ENCODE measurements at regions not wholly inside any gene's neighbourhood (a gene's known extent, or its start where the extent isn't known, plus 50 kb on each side); places are given as distances from the start of the nearest gene placed in this dataset.

DNA sequence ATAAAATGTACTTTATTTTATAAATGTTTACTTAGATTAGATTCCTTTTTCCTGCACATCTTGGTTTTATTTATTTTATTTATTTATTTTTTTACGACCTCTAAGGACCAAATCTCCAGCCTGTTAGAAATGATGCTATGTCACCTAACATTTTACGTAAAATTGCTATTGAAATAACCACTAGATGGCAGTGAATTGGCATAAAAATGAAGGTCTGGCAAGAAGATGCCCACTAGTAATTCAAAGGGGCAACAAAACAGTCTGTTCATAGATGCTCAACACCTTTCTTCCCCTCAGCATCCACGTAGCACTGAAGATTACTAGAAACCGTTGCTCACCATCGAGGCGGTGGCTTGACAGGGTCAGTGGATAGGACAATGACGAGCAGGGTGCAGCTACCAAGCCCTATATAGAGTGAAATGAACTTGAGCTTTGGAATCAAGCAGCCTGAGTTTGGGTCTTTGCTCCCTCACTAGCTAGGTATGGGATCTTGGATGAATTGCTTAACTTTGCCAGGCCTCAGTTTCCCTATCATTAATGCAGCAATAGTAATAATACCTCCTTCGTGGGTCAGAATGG, 128.7 kb upstream of the L3MBTL4 start:
- no peak overlapping the region for H3K4me3 ChIP-seq
- intact Hi-C loops (cut with DNase I): loop anchor here (2.0 to 10.0 kb wide), 2 partner anchors 343 to 481 kb away; no protein-coding TSS in a partner anchor
- TF ChIP-seq, protein P1, sequence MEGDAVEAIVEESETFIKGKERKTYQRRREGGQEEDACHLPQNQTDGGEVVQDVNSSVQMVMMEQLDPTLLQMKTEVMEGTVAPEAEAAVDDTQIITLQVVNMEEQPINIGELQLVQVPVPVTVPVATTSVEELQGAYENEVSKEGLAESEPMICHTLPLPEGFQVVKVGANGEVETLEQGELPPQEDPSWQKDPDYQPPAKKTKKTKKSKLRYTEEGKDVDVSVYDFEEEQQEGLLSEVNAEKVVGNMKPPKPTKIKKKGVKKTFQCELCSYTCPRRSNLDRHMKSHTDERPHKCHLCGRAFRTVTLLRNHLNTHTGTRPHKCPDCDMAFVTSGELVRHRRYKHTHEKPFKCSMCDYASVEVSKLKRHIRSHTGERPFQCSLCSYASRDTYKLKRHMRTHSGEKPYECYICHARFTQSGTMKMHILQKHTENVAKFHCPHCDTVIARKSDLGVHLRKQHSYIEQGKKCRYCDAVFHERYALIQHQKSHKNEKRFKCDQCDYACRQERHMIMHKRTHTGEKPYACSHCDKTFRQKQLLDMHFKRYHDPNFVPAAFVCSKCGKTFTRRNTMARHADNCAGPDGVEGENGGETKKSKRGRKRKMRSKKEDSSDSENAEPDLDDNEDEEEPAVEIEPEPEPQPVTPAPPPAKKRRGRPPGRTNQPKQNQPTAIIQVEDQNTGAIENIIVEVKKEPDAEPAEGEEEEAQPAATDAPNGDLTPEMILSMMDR (IDR thresholded peaks at IDR 0.05): peak; percentile 26
- DNase-seq: no peak
- H3K27ac ChIP-seq: no peak overlapping the region
- no peaks in the 10 kb centered on the region for H3K9me3 ChIP-seq
- no peaks in the 10 kb centered on the region for H3K36me3 ChIP-seq
- no peak overlapping the region for H3K9ac ChIP-seq (ENCODE audit: low read depth in 2 of 2, low read length in 2 of 2)
- H3K4me1 ChIP-seq: no peaks in the 10 kb centered on the region
- H3K27me3 ChIP-seq: no peaks in the 10 kb centered on the region

DNA sequence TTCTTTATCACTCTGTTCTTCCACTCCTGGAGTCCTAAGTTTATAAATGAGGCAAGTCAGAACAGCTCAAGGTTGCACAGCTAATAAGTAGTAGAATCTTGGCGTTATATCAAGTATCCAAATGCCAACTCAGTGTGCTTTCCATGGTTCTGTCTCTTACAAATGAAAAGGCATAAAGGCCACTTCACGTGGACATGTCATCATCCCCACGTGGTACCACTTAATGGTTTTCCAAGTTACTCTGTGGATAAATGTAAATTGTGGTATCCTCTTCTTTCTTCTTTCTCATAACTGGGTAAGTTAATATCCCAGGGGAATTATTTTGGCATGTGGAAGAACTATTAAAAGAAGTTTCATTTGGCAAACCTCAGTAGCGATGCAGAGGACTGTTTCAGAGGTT, 131.5 kb upstream of the L3MBTL4 start:
- H3K4me3 ChIP-seq: no peak overlapping the region
- DNase-seq: no peak
- H3K27ac ChIP-seq: no peak overlapping the region
- no peaks in the 10 kb centered on the region for H3K36me3 ChIP-seq
- no peaks in the 10 kb centered on the region for H3K27me3 ChIP-seq
- no peaks in the 10 kb centered on the region for H3K4me1 ChIP-seq
- no peaks in the 10 kb centered on the region for H3K9me3 ChIP-seq
- intact Hi-C loops (cut with DNase I): loop anchor here (10.0 kb wide), 1 partner anchor 479 kb away; no protein-coding TSS in a partner anchor
- H3K9ac ChIP-seq (ENCODE audit: low read depth in 2 of 2, low read length in 2 of 2): no peak overlapping the region
- TF ChIP-seq, protein P1 (IDR thresholded peaks at IDR 0.05): no peak

DNA sequence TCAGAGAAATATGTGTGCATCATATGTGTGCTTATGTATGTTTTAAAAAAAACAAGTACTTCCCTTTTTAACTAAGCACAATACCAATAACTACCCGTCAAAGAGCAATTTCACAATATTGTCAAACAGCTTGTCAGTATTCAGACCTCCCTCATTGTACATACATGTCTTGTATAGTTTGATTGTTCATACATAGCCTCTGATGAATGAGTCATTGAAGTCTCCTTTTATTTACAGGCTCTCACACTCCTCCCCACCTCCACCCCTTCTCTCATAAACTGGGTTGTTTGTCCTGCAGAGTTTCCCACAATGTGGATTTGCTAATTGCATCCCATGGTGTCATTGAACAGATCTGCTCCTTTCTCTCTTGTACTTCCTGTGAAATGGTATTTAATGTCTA, 132.8 kb upstream of the L3MBTL4 start:
- TF ChIP-seq, protein P1 (IDR thresholded peaks at IDR 0.05): no peak
- no peak for DNase-seq
- Histone ChIP-seq H3K36me3 (no peaks in the 10 kb centered on the region), H3K27me3 (no peaks in the 10 kb centered on the region), H3K4me3 (no peak overlapping the region), H3K9ac (ENCODE audit: low read depth in 2 of 2, low read length in 2 of 2) (no peak overlapping the region), H3K9me3 (no peaks in the 10 kb centered on the region), H3K27ac (no peak overlapping the region), H3K4me1 (no peaks in the 10 kb centered on the region)
- intact Hi-C loops (cut with DNase I): loop anchor here (10.0 kb wide), 1 partner anchor 477 kb away; no protein-coding TSS in a partner anchor

DNA sequence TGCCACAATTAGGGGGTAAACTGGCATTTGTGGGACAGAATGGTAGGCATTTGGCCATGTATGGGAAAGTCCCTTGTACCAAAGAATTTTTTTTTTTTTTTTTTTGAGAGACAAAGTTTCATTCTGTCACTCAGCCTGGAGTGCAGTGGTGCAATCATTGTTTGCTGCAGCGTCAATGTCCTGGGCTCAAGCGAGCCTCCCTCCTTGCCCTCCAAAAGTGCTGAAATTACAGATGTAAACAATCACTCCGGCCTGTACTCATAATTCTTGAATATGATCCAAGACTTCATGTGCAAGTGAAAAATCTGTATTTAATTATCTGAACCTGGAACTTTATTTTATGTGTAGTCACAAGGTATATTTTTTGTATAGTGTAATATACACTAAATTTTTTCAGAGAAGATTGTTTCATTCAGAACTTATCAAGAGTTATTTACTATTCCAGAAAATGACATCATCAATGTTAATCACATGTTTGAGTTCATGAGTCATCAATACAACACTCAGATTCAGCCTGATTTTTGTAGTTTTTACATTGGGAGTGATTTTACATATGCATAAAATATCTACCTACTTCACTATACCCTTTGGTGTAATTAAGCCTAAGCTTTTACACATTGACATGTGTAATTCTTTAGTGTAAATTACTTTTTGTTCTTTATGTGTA, 138.7 kb upstream of the L3MBTL4 start:
- TF ChIP-seq, protein P1 (IDR thresholded peaks at IDR 0.05): no peak
- no peak overlapping the region for H3K9ac ChIP-seq (ENCODE audit: low read depth in 2 of 2, low read length in 2 of 2)
- H3K9me3 ChIP-seq: no peaks in the 10 kb centered on the region
- H3K4me3 ChIP-seq: no peak overlapping the region
- H3K27me3 ChIP-seq: no peaks in the 10 kb centered on the region
- no peaks in the 10 kb centered on the region for H3K36me3 ChIP-seq
- no peak overlapping the region for H3K27ac ChIP-seq
- DNase-seq: no peak
- intact Hi-C loops (cut with DNase I): no loop called here
- no peaks in the 10 kb centered on the region for H3K4me1 ChIP-seq

DNA sequence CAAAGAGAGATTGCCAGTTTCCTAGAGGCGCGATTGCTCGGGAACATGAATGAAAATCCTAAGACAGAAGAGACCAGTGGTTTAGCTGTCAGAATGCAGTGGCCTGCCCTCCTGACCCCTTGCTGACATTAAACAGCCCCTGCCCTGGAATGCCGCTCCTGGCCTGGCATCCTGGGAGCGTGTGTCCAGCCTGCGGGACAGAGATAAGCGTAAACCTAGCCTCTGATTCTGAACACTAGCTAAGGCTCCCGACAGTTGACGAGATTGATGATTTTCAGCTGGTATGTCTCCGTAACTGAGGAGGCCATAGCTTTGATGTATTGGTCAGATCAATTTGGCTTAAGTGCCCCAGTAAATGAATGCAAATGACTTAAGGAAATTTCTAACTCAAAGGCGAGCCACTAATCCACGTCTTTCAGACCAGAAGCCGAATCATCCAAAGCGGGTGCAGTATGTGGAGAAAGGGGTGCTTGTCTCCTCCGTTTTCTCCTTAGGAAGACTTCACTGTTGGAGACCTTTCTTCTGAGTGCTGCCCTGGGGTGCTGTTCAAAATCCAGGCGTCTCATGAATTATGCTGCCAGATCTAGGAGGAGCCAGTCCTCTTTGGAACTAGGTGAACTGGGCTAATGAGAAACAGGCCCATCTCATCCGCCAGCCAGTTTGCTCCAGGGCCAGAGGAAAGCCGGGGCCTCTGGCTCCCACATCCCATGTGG, 142.5 kb upstream of the L3MBTL4 start:
- H3K4me3 ChIP-seq: no peak overlapping the region
- H3K9ac ChIP-seq (ENCODE audit: low read depth in 2 of 2, low read length in 2 of 2): no peak overlapping the region
- TF ChIP-seq, protein P1 (IDR thresholded peaks at IDR 0.05): no peak
- DNase-seq: no peak
- H3K27me3 ChIP-seq: no peaks in the 10 kb centered on the region
- intact Hi-C loops (cut with DNase I): no loop called here
- H3K9me3 ChIP-seq: no peaks in the 10 kb centered on the region
- no peaks in the 10 kb centered on the region for H3K4me1 ChIP-seq
- H3K27ac ChIP-seq: no peak overlapping the region
- H3K36me3 ChIP-seq: no peaks in the 10 kb centered on the region

Data from colonic mucosa (tissue), 4 donors.